NT2/D1 (cell line): ENCODE measurements at regions not wholly inside any gene's neighbourhood (a gene's known extent, or its start where the extent isn't known, plus 50 kb on each side); places are given as distances from the start of the nearest gene placed in this dataset.

Source experiments
- SUZ12 ChIP-seq: IDR thresholded peaks from 2 replicates; pipeline ENCODE4 v1.6.1; 2011; ENCODE audit not compliant: insufficient read length, insufficient read depth; ENCODE audit errors: extremely low read depth
- YY1 ChIP-seq: IDR thresholded peaks from 2 replicates; pipeline ENCODE4 v1.6.1; 2011; ENCODE audit not compliant: insufficient read length, insufficient read depth
- ZNF274 ChIP-seq: IDR thresholded peaks from 2 replicates; pipeline ENCODE4 v1.6.1; 2011; ENCODE audit warnings: mild to moderate bottlenecking, low read depth, low read length

GRCh38 chrY:10986655-10987054, 1459.0 kb downstream of the TSPY10 start:
- TF ChIP-seq ZNF274 = no peak
- no peak for TF ChIP-seq YY1
- TF ChIP-seq SUZ12 = no peak
